ENCODE measurements at regions not wholly inside any gene's neighbourhood (a gene's known extent, or its start where the extent isn't known, plus 50 kb on each side); places are given as distances from the start of the nearest gene placed in this dataset.

DNA sequence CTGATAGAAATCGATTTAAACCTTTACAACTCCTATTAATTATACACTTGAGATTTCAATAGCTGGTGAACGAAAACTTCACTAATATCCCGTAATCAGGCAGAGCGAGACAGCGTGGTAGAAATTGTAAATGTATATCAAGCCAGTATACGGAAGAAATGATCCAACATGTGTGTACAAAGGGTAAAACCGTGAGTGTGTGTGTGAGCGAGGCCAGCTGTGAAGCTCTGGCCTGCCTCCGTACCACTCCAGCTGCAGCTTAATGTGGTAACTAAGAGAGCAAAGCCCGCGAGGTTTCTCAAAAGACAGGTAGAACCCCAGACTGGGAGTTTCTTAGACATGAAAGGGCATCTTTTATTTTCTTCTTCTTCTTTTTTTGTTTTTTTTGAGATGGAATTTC is 52.3 kb upstream of the ZNF516 start:
- Histone ChIP-seq H3K4me1 (ENCODE audit: control insufficient read depth in 1 of 2, insufficient read depth in 2 of 2, low read length in 2 of 2) (no peaks in the 10 kb centered on the region), H3K4me3 (ENCODE audit: low read length in 2 of 2) (no peak overlapping the region), H3K36me3 (ENCODE audit: control insufficient read depth in 1 of 2, insufficient read depth in 2 of 2, low read length in 1 of 2) (no peaks in the 10 kb centered on the region), H3K9me3 (ENCODE audit: control insufficient read depth, low read length) (no peaks in the 10 kb centered on the region), H3K27ac (ENCODE audit: low read depth in 1 of 2, low read length in 2 of 2) (no peak overlapping the region), H3K27me3 (ENCODE audit: control insufficient read depth in 1 of 2, insufficient read depth in 2 of 2, low read length in 1 of 2) (no peaks in the 10 kb centered on the region)
- DNase-seq: no peak
- 93% methylated on average over 11 of the region's 11 CpGs for WGBS, 2 donors
- no peak for ATAC-seq (ENCODE audit: low FRiP score)
- intact Hi-C loops (cut with DNase I): no loop called here

DNA sequence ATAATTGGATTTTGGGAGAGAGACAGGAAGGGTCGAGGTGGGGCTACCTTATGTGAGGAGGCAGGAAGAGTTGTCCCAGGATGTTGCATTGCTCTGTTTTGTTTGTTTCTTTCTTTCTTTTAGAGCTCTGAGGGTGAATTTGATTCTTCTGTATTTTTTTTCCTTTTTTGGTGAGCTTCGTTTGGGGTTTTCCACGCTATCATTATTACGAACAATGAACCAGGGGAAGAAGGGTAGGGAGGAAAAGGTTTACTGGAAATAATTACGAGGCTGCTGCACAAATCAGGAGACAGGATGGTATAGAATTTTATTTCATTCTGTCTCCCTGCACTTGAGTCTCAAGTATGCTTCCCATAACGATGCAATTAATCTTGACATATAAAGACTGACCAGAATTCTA is 51.4 kb upstream of the ZNF516 start:
- Histone ChIP-seq H3K4me3 (ENCODE audit: low read length in 2 of 2) (no peak overlapping the region), H3K4me1 (ENCODE audit: control insufficient read depth in 1 of 2, insufficient read depth in 2 of 2, low read length in 2 of 2) (no peaks in the 10 kb centered on the region), H3K36me3 (ENCODE audit: control insufficient read depth in 1 of 2, insufficient read depth in 2 of 2, low read length in 1 of 2) (no peaks in the 10 kb centered on the region), H3K27me3 (ENCODE audit: control insufficient read depth in 1 of 2, insufficient read depth in 2 of 2, low read length in 1 of 2) (no peaks in the 10 kb centered on the region), H3K9me3 (ENCODE audit: control insufficient read depth, low read length) (no peaks in the 10 kb centered on the region), H3K27ac (ENCODE audit: low read depth in 1 of 2, low read length in 2 of 2) (no peak overlapping the region)
- WGBS, 2 donors: 56 to 64% methylated on average over 6 of the region's 6 CpGs
- intact Hi-C loops (cut with DNase I): no loop called here
- ATAC-seq (ENCODE audit: low FRiP score): no peak
- no peak for DNase-seq

GRCh38 chr18:76546088-76546435 is 51.0 kb upstream of the ZNF516 start:
- WGBS, 2 donors: 28 to 44% methylated on average over 7 of the region's 7 CpGs
- ATAC-seq (ENCODE audit: low FRiP score): no peak
- DNase-seq: no peak
- no peak overlapping the region for H3K27ac ChIP-seq (ENCODE audit: low read depth in 1 of 2, low read length in 2 of 2)
- H3K36me3 ChIP-seq (ENCODE audit: control insufficient read depth in 1 of 2, insufficient read depth in 2 of 2, low read length in 1 of 2): no peaks in the 10 kb centered on the region
- intact Hi-C loops (cut with DNase I): no loop called here
- H3K4me3 ChIP-seq (ENCODE audit: low read length in 2 of 2): no peak overlapping the region
- no peaks in the 10 kb centered on the region for H3K27me3 ChIP-seq (ENCODE audit: control insufficient read depth in 1 of 2, insufficient read depth in 2 of 2, low read length in 1 of 2)
- no peaks in the 10 kb centered on the region for H3K4me1 ChIP-seq (ENCODE audit: control insufficient read depth in 1 of 2, insufficient read depth in 2 of 2, low read length in 2 of 2)
- no peaks in the 10 kb centered on the region for H3K9me3 ChIP-seq (ENCODE audit: control insufficient read depth, low read length)

DNA sequence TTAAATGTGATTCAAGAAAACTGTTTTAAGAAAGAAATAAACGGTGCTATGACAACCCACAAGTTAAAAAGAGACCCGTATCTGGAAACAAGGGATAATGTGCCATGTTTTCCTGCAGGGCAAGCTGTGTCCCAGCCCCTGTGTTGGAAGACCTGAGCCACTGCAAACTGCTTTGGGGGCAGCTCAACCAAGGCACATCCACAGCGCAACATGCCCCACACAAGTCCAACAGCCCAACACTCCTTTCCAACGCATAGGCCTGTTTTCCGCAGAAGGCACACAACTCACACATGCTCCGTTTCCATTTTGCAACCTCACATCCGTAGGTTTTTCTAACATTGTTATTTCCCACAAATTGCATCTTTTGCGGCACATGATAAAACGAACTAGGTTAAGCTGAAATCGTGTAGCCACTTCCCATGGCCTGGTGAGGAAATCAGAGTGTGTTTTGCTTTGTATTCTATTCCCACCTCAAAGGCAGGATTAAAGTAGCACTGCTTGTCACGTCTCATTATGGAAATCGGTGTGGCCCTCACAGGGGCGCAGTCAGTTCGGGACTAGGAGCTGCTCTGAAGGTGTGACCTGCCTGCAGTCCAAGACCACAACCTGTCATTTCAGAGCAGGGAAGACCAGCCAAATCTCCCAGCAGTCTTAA is 50.5 kb upstream of the ZNF516 start:
- no peak overlapping the region for H3K4me3 ChIP-seq (ENCODE audit: low read length in 2 of 2)
- H3K9me3 ChIP-seq (ENCODE audit: control insufficient read depth, low read length): no peaks in the 10 kb centered on the region
- intact Hi-C loops (cut with DNase I): no loop called here
- H3K4me1 ChIP-seq (ENCODE audit: control insufficient read depth in 1 of 2, insufficient read depth in 2 of 2, low read length in 2 of 2): no peaks in the 10 kb centered on the region
- no peak overlapping the region for H3K27ac ChIP-seq (ENCODE audit: low read depth in 1 of 2, low read length in 2 of 2)
- no peaks in the 10 kb centered on the region for H3K36me3 ChIP-seq (ENCODE audit: control insufficient read depth in 1 of 2, insufficient read depth in 2 of 2, low read length in 1 of 2)
- H3K27me3 ChIP-seq (ENCODE audit: control insufficient read depth in 1 of 2, insufficient read depth in 2 of 2, low read length in 1 of 2): no peaks in the 10 kb centered on the region
- DNase-seq: no peak
- no peak for ATAC-seq (ENCODE audit: low FRiP score)
- WGBS, 2 donors: 69% methylated on average over 14 of the region's 14 CpGs

DNA sequence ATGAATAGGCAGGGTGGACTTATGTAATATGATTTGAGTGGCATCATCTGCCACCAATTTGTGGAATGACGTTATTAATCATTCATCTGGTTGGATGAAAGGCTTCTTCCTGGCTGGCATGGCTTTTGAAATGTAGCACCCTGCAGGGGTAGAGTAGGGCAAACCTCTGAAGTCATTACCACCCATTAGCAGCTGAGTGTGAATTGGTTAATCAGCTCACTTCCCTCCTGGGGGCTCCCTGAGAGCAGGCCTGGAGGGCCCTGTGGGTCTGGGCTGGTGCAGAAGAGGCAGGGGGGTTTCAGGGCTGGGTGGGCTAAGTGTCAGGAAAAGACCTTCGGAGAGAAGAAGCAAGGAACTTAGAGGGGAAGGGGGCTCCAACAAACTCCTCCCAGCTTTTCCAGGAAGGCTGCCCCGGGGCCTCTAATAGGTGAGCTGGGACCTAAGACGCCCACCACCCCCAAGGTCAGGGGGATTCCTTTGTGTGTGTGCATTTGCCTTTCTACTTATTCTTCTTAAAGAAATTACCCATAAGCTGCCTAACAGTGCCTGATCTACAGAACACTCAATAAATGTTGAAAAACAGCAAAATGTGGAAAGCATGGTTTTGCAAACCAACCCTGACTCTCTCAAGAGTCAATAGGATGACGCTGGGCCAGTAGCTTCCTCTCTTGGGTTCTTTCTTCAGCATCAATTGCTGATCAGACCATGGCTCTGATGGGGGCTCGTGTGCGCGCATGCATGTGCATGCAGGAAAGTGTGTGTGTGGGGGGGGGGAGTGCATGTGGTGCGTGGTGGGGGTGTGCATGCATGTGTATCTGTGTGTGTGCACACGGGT is 49.7 kb upstream of the ZNF516 start:
- H3K4me1 ChIP-seq (ENCODE audit: control insufficient read depth in 1 of 2, insufficient read depth in 2 of 2, low read length in 2 of 2): no peaks in the 10 kb centered on the region
- no peak overlapping the region for H3K4me3 ChIP-seq (ENCODE audit: low read length in 2 of 2)
- no peaks in the 10 kb centered on the region for H3K27me3 ChIP-seq (ENCODE audit: control insufficient read depth in 1 of 2, insufficient read depth in 2 of 2, low read length in 1 of 2)
- intact Hi-C loops (cut with DNase I): no loop called here
- ATAC-seq (ENCODE audit: low FRiP score) (no peak), DNase-seq (no peak)
- 75 to 79% methylated on average over 10 of the region's 10 CpGs for WGBS, 2 donors
- H3K27ac ChIP-seq (ENCODE audit: low read depth in 1 of 2, low read length in 2 of 2): no peak overlapping the region
- H3K9me3 ChIP-seq (ENCODE audit: control insufficient read depth, low read length): no peaks in the 10 kb centered on the region
- no peaks in the 10 kb centered on the region for H3K36me3 ChIP-seq (ENCODE audit: control insufficient read depth in 1 of 2, insufficient read depth in 2 of 2, low read length in 1 of 2)
